H9 (cell line): ENCODE measurements at regions not wholly inside any gene's neighbourhood (a gene's known extent, or its start where the extent isn't known, plus 50 kb on each side); places are given as distances from the start of the nearest gene placed in this dataset.
"Not testable (repeated sequence)": the region's sequence is repeated elsewhere in the genome, so short reads cannot be mapped to it uniquely, and the experiment has no call there.

Experiments
- DNase-seq: peaks from one replicate; pipeline ENCODE4 v3.0.0-alpha.2; 2017
- H2AFZ ChIP-seq: one replicate; pipeline ENCODE4 v1.6.1; 2013; ENCODE audit warnings: mild to moderate bottlenecking, low read length, control low read depth, moderate library complexity
- H2AK5ac ChIP-seq: 2 replicates; pipeline ENCODE4 v1.6.1; 2013; ENCODE audit warnings: low read length, control low read depth, mixed read lengths; ENCODE audit not compliant: insufficient read length
- H2BK120ac ChIP-seq: one replicate; pipeline ENCODE4 v1.6.1; 2013; ENCODE audit warnings: low read depth, mild to moderate bottlenecking, low read length, control low read depth, inconsistent platforms; ENCODE audit not compliant: poor library complexity, severe bottlenecking
- H2BK12ac ChIP-seq: 2 replicates; pipeline ENCODE4 v1.6.1; 2013; ENCODE audit warnings: low read length, control low read depth, mixed read lengths, low read depth; ENCODE audit not compliant: insufficient read length
- H2BK15ac ChIP-seq: 2 replicates; pipeline ENCODE4 v1.6.1; 2013; ENCODE audit warnings: low read depth, low read length, control low read depth
- H2BK20ac ChIP-seq: one replicate; pipeline ENCODE4 v1.6.1; 2013; ENCODE audit warnings: low read depth, mild to moderate bottlenecking, low read length, control low read depth, inconsistent platforms; ENCODE audit not compliant: poor library complexity, severe bottlenecking
- H2BK5ac ChIP-seq: 2 replicates; pipeline ENCODE4 v1.6.1; 2013; ENCODE audit warnings: low read length, control low read depth, mixed read lengths; ENCODE audit not compliant: insufficient read length
- H3K14ac ChIP-seq: 2 replicates; pipeline ENCODE4 v1.6.1; 2013; ENCODE audit warnings: low read length, control low read depth; ENCODE audit not compliant: insufficient read depth
- H3K18ac ChIP-seq: 2 replicates; pipeline ENCODE4 v1.6.1; 2013; ENCODE audit warnings: low read depth, mild to moderate bottlenecking, mixed read lengths, low read length, control low read depth; ENCODE audit not compliant: insufficient read length
- H3K23ac ChIP-seq: 2 replicates; pipeline ENCODE4 v1.6.1; 2013; ENCODE audit warnings: low read length, control low read depth, mixed read lengths, low read depth; ENCODE audit not compliant: insufficient read length
- H3K23me2 ChIP-seq: 2 replicates; pipeline ENCODE4 v1.6.1; 2013; ENCODE audit warnings: low read depth, mild to moderate bottlenecking, mixed read lengths, low read length, control low read depth; ENCODE audit not compliant: insufficient read length, poor library complexity, severe bottlenecking
- H3K27ac ChIP-seq: 2 replicates; pipeline ENCODE4 v1.5.1; 2013; ENCODE audit warnings: low read length, control low read depth, mixed read lengths, low read depth; ENCODE audit not compliant: insufficient read length
- H3K27me3 ChIP-seq: 2 replicates; pipeline ENCODE4 v1.6.1; 2013; ENCODE audit warnings: low read length, control low read depth, inconsistent platforms; ENCODE audit not compliant: insufficient read depth
- H3K4ac ChIP-seq: 2 replicates; pipeline ENCODE4 v1.6.1; 2013; ENCODE audit warnings: low read depth, mild to moderate bottlenecking, control low read depth, inconsistent platforms, low read length, moderate library complexity
- H3K4me1 ChIP-seq: 2 replicates; pipeline ENCODE4 v1.6.1; 2013; ENCODE audit warnings: low read length, control low read depth, inconsistent platforms; ENCODE audit not compliant: insufficient read depth
- H3K4me2 ChIP-seq: 2 replicates; pipeline ENCODE4 v1.6.1; 2013; ENCODE audit warnings: low read length, control low read depth, mixed read lengths; ENCODE audit not compliant: insufficient read length, insufficient read depth
- H3K56ac ChIP-seq: 2 replicates; pipeline ENCODE4 v1.6.1; 2013; ENCODE audit warnings: low read depth, mild to moderate bottlenecking, mixed read lengths, low read length, control low read depth; ENCODE audit not compliant: insufficient read length
- H3K79me1 ChIP-seq: 2 replicates; pipeline ENCODE4 v1.6.1; 2013; ENCODE audit warnings: low read depth, mild to moderate bottlenecking, moderate library complexity, low read length, control low read depth, inconsistent platforms; ENCODE audit not compliant: insufficient read depth, poor library complexity, severe bottlenecking
- H3K79me2 ChIP-seq: 2 replicates; pipeline ENCODE4 v1.6.1; 2013; ENCODE audit warnings: low read length, control low read depth, inconsistent platforms; ENCODE audit not compliant: insufficient read depth
- H3K9ac ChIP-seq: 2 replicates; pipeline ENCODE4 v1.6.1; 2013; ENCODE audit warnings: low read length, control low read depth, mixed read lengths; ENCODE audit not compliant: insufficient read length; ENCODE audit errors: extremely low read depth
- H3K9me3 ChIP-seq: one replicate; pipeline ENCODE4 v1.6.1; 2013; ENCODE audit warnings: low read depth, low read length, inconsistent platforms; ENCODE audit not compliant: control insufficient read depth
- H3T11ph ChIP-seq: one replicate; pipeline ENCODE4 v1.6.1; 2013; ENCODE audit warnings: mild to moderate bottlenecking, low read length, control low read depth, inconsistent platforms
- H4K20me1 ChIP-seq: one replicate; pipeline ENCODE4 v1.6.1; 2013; ENCODE audit not compliant: control insufficient read depth, insufficient read length, insufficient read depth
- H4K5ac ChIP-seq: 2 replicates; pipeline ENCODE4 v1.6.1; 2013; ENCODE audit warnings: low read depth, mild to moderate bottlenecking, mixed read lengths, low read length, control low read depth; ENCODE audit not compliant: insufficient read length
- H4K8ac ChIP-seq: replicated peaks from 2 replicates; pipeline ENCODE4 v1.6.1; 2013; ENCODE audit warnings: low read length, control low read depth, mixed read lengths, low read depth; ENCODE audit not compliant: insufficient read length
- H4K91ac ChIP-seq: 2 replicates; pipeline ENCODE4 v1.6.1; 2013; ENCODE audit warnings: low read depth, mild to moderate bottlenecking, moderate library complexity, mixed read lengths, low read length, control low read depth; ENCODE audit not compliant: insufficient read length
- H3K27ac Mint-ChIP-seq, 3 experiments: 2 replicates in 2 of 3; 3 replicates in 1 of 3; pipeline ENCODE4 v1.8.0; 2020 to 2021; ENCODE audit warnings: mixed read lengths in 3 of 3, mild to moderate bottlenecking in 1 of 3, moderate library complexity in 1 of 3
- H3K27me3 Mint-ChIP-seq: 2 replicates; pipeline ENCODE4 v1.8.0; 2021; ENCODE audit warnings: low read depth, mild to moderate bottlenecking, moderate library complexity, mixed read lengths
- H3K36me3 Mint-ChIP-seq, 3 experiments: 2 replicates in 2 of 3; 3 replicates in 1 of 3; pipeline ENCODE4 v1.8.0; 2020 to 2021; ENCODE audit warnings: low read depth in 3 of 3, mixed read lengths in 3 of 3; ENCODE audit not compliant: insufficient read depth in 1 of 3
- H3K4me1 Mint-ChIP-seq, 2 experiments: 2 replicates each; pipeline ENCODE4 v1.8.0; 2020; ENCODE audit warnings: mixed read lengths in 2 of 2
- H3K4me3 Mint-ChIP-seq, 2 experiments: 2 replicates in 1 of 2; 3 replicates in 1 of 2; pipeline ENCODE4 v1.8.0; 2020 to 2021; ENCODE audit warnings: mild to moderate bottlenecking in 2 of 2, mixed read lengths in 2 of 2, moderate library complexity in 1 of 2
- H3K9me3 Mint-ChIP-seq, 2 experiments: 2 replicates in 1 of 2; 3 replicates in 1 of 2; pipeline ENCODE4 v1.8.0; 2020; ENCODE audit warnings: mild to moderate bottlenecking in 2 of 2, mixed read lengths in 2 of 2, moderate library complexity in 1 of 2
- WGBS: extraction: QIAGEN DNeasy Blood & Tissue Kit; methylation state at CpG from one replicate; pipeline ENCODE4 v1.1.7; 2013; ENCODE audit warnings: missing lambda C conversion rate, low lambda C conversion rate, mixed read lengths; ENCODE audit not compliant: insufficient read length; ENCODE audit errors: extremely low coverage; 5-methylcytosine and 5-hydroxymethylcytosine counted together

- H3K23me2 ChIP-seq, H3K18ac ChIP-seq, H3K4ac ChIP-seq, H2BK120ac ChIP-seq, H3K4me3 Mint-ChIP-seq, H3K27ac Mint-ChIP-seq, H4K5ac ChIP-seq, H3K79me1 ChIP-seq, H3K27ac ChIP-seq, H2BK20ac ChIP-seq, H3K4me1 ChIP-seq, H2BK5ac ChIP-seq, H3K9ac ChIP-seq, H3K27me3 Mint-ChIP-seq, H3K27me3 ChIP-seq, H4K20me1 ChIP-seq, H3K23ac ChIP-seq, H2BK15ac ChIP-seq, H3K4me2 ChIP-seq, H4K8ac ChIP-seq, H3K4me1 Mint-ChIP-seq, H3K56ac ChIP-seq, H3K14ac ChIP-seq, H4K91ac ChIP-seq, H2BK12ac ChIP-seq, DNase-seq, H3K79me2 ChIP-seq, H2AK5ac ChIP-seq, H2AFZ ChIP-seq, H3T11ph ChIP-seq: not testable (repeated sequence)
- WGBS = no CpG with 5 or more reads among the region's 2 CpGs
- peaks cover 76% of the 10 kb centered on the region for H3K9me3 ChIP-seq
- Mint-ChIP-seq H3K9me3 (peaks cover 81 to 85% of the 10 kb centered on the region in 2 experiments), H3K36me3 (peaks cover 6 to 24% (median 17%) of the 10 kb centered on the region in 3 experiments; a peak in 5 of 7 replicates)
Observed at GRCh38 chr22:16702318-16702870, 109.8 kb upstream of the CCT8L2 start.

GRCh38 chr22:16700390-16700789, 107.8 kb upstream of the CCT8L2 start:
- H2AFZ ChIP-seq, H3K27ac ChIP-seq, H4K91ac ChIP-seq, H3K79me2 ChIP-seq, H4K8ac ChIP-seq, H4K5ac ChIP-seq, DNase-seq, H2BK15ac ChIP-seq, H4K20me1 ChIP-seq, H3K9ac ChIP-seq, H3K27me3 ChIP-seq, H3T11ph ChIP-seq, H2BK120ac ChIP-seq, H2AK5ac ChIP-seq, H3K23me2 ChIP-seq, H3K4me1 ChIP-seq, H3K4me3 Mint-ChIP-seq, H3K18ac ChIP-seq, H3K23ac ChIP-seq, H2BK5ac ChIP-seq, H3K79me1 ChIP-seq, H3K27ac Mint-ChIP-seq, H3K56ac ChIP-seq, H3K4me2 ChIP-seq, H2BK12ac ChIP-seq, H2BK20ac ChIP-seq, H3K14ac ChIP-seq, H3K27me3 Mint-ChIP-seq, H3K4ac ChIP-seq, H3K4me1 Mint-ChIP-seq: not testable (repeated sequence)
- Mint-ChIP-seq H3K9me3 (peaks cover 86 to 92% of the 10 kb centered on the region in 2 experiments), H3K36me3 (peaks cover 7 to 34% (median 22%) of the 10 kb centered on the region in 3 experiments; a peak in 5 of 7 replicates)
- H3K9me3 ChIP-seq = peaks cover 86% of the 10 kb centered on the region
- no CpG with 5 or more reads among the region's 5 CpGs for WGBS
